Heart left ventricle (tissue), 13 donors: ENCODE measurements at regions not wholly inside any gene's neighbourhood (a gene's known extent, or its start where the extent isn't known, plus 50 kb on each side); places are given as distances from the start of the nearest gene placed in this dataset.

ENCODE experiments used
- CTCF ChIP-seq, 12 donors: fragments of 200-600 bp; sonication (generic) in 4 of 12; IDR thresholded peaks; one replicate each; pipeline versions ENCODE4 v1.5.0 to v1.8.0; 2018 to 2022; ENCODE audit warnings: antibody characterized with exemption in 12 of 12, mild to moderate bottlenecking in 5 of 12
- POLR2A ChIP-seq, 2 donors: fragments of 450-650 bp; IDR thresholded peaks; one replicate each; pipeline ENCODE4 v1.6.1; 2017; ENCODE audit warnings: antibody characterized with exemption in 2 of 2, mild to moderate bottlenecking in 2 of 2, moderate library complexity in 2 of 2
- donor health status: ischemic (EF 13 %, LVEDD 7.1; RV severe dilation, severe dysfunction).
- donor health status: DM: no; HTN: yes; CAD: no.
- donor health status: DM: no; HTN: no; CAD: no.
- donor health status: ischemic (EF 25% LVEDD 6.9; RV normal size, moderate dysfunction).
- donor health status: ischemic (EF 25% LVEDD 5.7; RV mildly dilated, moderate dysfunction).
- donor health status: ischemic (EF 35%, LVEDD 5.7; RV mildly dilated, moderate dysfunction).
- donor health status: nonischemic (EF 11% LVEDD 7.7; RV severe dilation, severe dysfunction).
- donor health status: DM: yes; HTN: yes; CAD: no.
- donor health status: PGD.
- donor health status: ischemic (EF 29% LVEDD 5.4; RV normal size, mild dysfunction).
- donor health status: nonischemic (EF 23%, LVEDD 6.1; RV moderate dilation, normal function).

- no peak for TF ChIP-seq CTCF (IDR thresholded peaks at IDR 0.05)
- no peak for TF ChIP-seq POLR2A (IDR thresholded peaks at IDR 0.05)
These were observed 118.3 kb upstream of the SERPIND1 start for GRCh38 chr22:20655623-20656022.
